ENCODE measurements at regions not wholly inside any gene's neighbourhood (a gene's known extent, or its start where the extent isn't known, plus 50 kb on each side); places are given as distances from the start of the nearest gene placed in this dataset.

- DNase-seq: no peak
- intact Hi-C loops (cut with DNase I; ENCODE audit: low total_unique reads): no loop called here
- peaks cover 0 to 18% (median 0%) of the 10 kb centered on the region in 8 donors for H3K9me3 ChIP-seq
These were observed 289.1 kb upstream of the CLNK start for GRCh38 chr4:10973686-10974085.

GRCh38 chr4:10971800-10972401 is 287.3 kb upstream of the CLNK start:
- H3K4me1 ChIP-seq: no peaks in the 10 kb centered on the region
- peaks cover 0 to 18% (median 0%) of the 10 kb centered on the region in 8 donors for H3K9me3 ChIP-seq
- no peak for DNase-seq
- intact Hi-C loops (cut with DNase I; ENCODE audit: low total_unique reads): no loop called here
- no peak overlapping the region for H3K27ac ChIP-seq
- H3K4me3 ChIP-seq: no peak overlapping the region
- WGBS, 5 donors: 88 to 94% (median 91%) methylated on average over 4 of the region's 4 CpGs
- H3K27me3 ChIP-seq (replicated peaks in 1 of 7): no peaks in the 10 kb centered on the region
- no peaks in the 10 kb centered on the region for H3K36me3 ChIP-seq
- no peak for TF ChIP-seq POLR2AphosphoS5 (IDR thresholded peaks at IDR 0.05)
- no peak for TF ChIP-seq POLR2A (IDR thresholded peaks at IDR 0.05)
- TF ChIP-seq CTCF (IDR thresholded peaks at IDR 0.05 in 8 of 11, conservative IDR thresholded peaks at IDR 0.05 in 3 of 11): no peak

More at GRCh38 chr4:10973686-10974085, 289.1 kb upstream of the CLNK start:
- Histone ChIP-seq H3K36me3 (no peaks in the 10 kb centered on the region), H3K4me1 (peaks cover 0 to 11% (median 7%) of the 10 kb centered on the region in 6 donors), H3K27me3 (replicated peaks in 1 of 7) (no peaks in the 10 kb centered on the region), H3K27ac (no peak overlapping the region), H3K4me3 (no peak overlapping the region)
- no peak for TF ChIP-seq POLR2AphosphoS5 (IDR thresholded peaks at IDR 0.05)
- no peak for TF ChIP-seq POLR2A (IDR thresholded peaks at IDR 0.05)
- TF ChIP-seq CTCF (IDR thresholded peaks at IDR 0.05 in 8 of 11, conservative IDR thresholded peaks at IDR 0.05 in 3 of 11): no peak
- 48 to 66% (median 62%) methylated on average over 3 of the region's 3 CpGs for WGBS, 5 donors

GRCh38 chr4:10965196-10965595 is 280.6 kb upstream of the CLNK start:
- DNase-seq: no peak
- 71 to 89% (median 84%) methylated on average over 5 of the region's 5 CpGs for WGBS, 5 donors
- H3K27ac ChIP-seq: no peak overlapping the region
- H3K4me3 ChIP-seq: no peak overlapping the region
- intact Hi-C loops (cut with DNase I; ENCODE audit: low total_unique reads): no loop called here
- no peaks in the 10 kb centered on the region for H3K27me3 ChIP-seq (replicated peaks in 1 of 7)
- TF ChIP-seq POLR2AphosphoS5 (IDR thresholded peaks at IDR 0.05): no peak
- no peak for TF ChIP-seq POLR2A (IDR thresholded peaks at IDR 0.05)
- TF ChIP-seq CTCF (IDR thresholded peaks at IDR 0.05 in 8 of 11, conservative IDR thresholded peaks at IDR 0.05 in 3 of 11): no peak
- H3K36me3 ChIP-seq: no peaks in the 10 kb centered on the region
- H3K9me3 ChIP-seq: no peaks in the 10 kb centered on the region
- no peaks in the 10 kb centered on the region for H3K4me1 ChIP-seq

GRCh38 chr4:10963958-10964703 is 279.6 kb upstream of the CLNK start:
- no peaks in the 10 kb centered on the region for H3K4me1 ChIP-seq
- no peaks in the 10 kb centered on the region for H3K36me3 ChIP-seq
- no peaks in the 10 kb centered on the region for H3K27me3 ChIP-seq (replicated peaks in 1 of 7)
- H3K9me3 ChIP-seq: no peaks in the 10 kb centered on the region
- 66 to 74% (median 69%) methylated on average over 11 of the region's 11 CpGs for WGBS, 5 donors
- TF ChIP-seq POLR2A (IDR thresholded peaks at IDR 0.05) (no peak), CTCF (IDR thresholded peaks at IDR 0.05 in 8 of 11, conservative IDR thresholded peaks at IDR 0.05 in 3 of 11) (no peak), POLR2AphosphoS5 (IDR thresholded peaks at IDR 0.05) (no peak)
- intact Hi-C loops (cut with DNase I; ENCODE audit: low total_unique reads): no loop called here
- H3K27ac ChIP-seq: no peak overlapping the region
- H3K4me3 ChIP-seq: no peak overlapping the region
- DNase-seq: no peak
